Activated CD4-positive, alpha-beta memory T cell treated with anti-CD3 and anti-CD28 coated beads, Interleukin-2, amount 10 ng/mL, durations not matched to agents 7 days and 5 days (primary cell): ENCODE measurements at regions not wholly inside any gene's neighbourhood (a gene's known extent, or its start where the extent isn't known, plus 50 kb on each side); places are given as distances from the start of the nearest gene placed in this dataset.

ENCODE experiments used
- CTCF ChIA-PET: fragments of 350-600 bp; sonication (Branson Sonifier 250); formaldehyde crosslinking; loops from one replicate; lab custom pipeline; 2021; ENCODE audit warnings: antibody characterized with exemption, inconsistent platforms; lab: Charles Lee
- POLR2A ChIA-PET: fragments of 350-600 bp; sonication (Branson Sonifier 250); formaldehyde crosslinking; loops from one replicate; lab custom pipeline; 2021; ENCODE audit warnings: antibody characterized with exemption; lab: Charles Lee
- DNase-seq: peaks from one replicate; pipeline ENCODE4 v3.0.0-alpha.2; 2020
- H3K27ac Mint-ChIP-seq: one replicate; pipeline ENCODE4 v1.8.0; 2021; ENCODE audit warnings: mild to moderate bottlenecking, mixed read lengths
- H3K27me3 Mint-ChIP-seq: one replicate; pipeline ENCODE4 v1.8.0; 2021; ENCODE audit warnings: mixed read lengths
- H3K36me3 Mint-ChIP-seq: one replicate; pipeline ENCODE4 v1.8.0; 2021; ENCODE audit warnings: low read depth, mixed read lengths
- H3K4me1 Mint-ChIP-seq: one replicate; pipeline ENCODE4 v1.8.0; 2021; ENCODE audit warnings: mixed read lengths
- H3K4me3 Mint-ChIP-seq: one replicate; pipeline ENCODE4 v1.8.0; 2021; ENCODE audit warnings: mild to moderate bottlenecking, mixed read lengths
- H3K9me3 Mint-ChIP-seq: one replicate; pipeline ENCODE4 v1.8.0; 2021; ENCODE audit warnings: mixed read lengths

DNA sequence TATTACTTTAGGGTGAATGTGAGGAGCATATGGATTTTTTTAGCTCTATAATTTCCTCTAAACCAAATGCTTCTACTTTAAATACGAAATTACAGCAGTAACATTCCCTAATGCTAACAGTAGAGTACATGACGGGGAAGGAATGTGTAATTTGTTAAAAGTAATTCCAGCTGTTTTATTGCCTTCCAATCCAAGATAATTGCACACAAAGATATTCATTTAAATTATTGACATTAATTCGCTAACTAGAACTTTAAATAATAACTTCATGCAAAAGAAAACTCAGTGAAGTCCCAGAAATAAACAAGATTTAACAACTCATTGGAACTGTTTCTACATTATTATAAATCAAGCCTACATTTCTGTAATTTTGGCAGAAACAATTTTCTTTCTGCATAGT, 261.4 kb upstream of the CFAP20DC start:
- H3K36me3 Mint-ChIP-seq = no peaks in the 10 kb centered on the region
- H3K27ac Mint-ChIP-seq = no peak overlapping the region
- H3K4me3 Mint-ChIP-seq = no peak overlapping the region
- CTCF ChIA-PET = interaction anchor here (0.9 kb wide), 1 partner anchor 237 kb away, joined by 3 read pairs; no protein-coding TSS in a partner anchor
- H3K27me3 Mint-ChIP-seq = no peaks in the 10 kb centered on the region
- no peak for DNase-seq
- POLR2A ChIA-PET = no interaction called here
- H3K9me3 Mint-ChIP-seq = no peaks in the 10 kb centered on the region
- peaks cover 10% of the 10 kb centered on the region for H3K4me1 Mint-ChIP-seq

DNA sequence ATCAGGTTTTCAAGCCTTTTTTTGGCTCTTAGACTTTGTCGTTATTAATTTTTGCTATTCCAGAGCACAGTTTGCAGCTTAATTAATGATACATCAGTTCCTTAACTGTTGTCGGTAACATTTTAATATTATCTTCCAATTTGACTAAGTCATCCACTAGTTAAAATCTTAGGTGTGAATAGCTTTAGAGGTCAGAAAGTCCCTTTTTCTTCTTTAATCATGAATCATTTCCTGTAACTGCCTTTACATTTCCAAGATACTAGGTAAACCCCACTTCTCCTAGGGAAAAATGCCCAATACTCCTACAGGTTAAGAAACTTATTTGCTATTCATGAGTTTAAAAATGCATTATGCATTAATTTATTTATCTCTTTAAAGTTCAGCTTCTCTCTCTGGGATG, 260.9 kb upstream of the CFAP20DC start:
- H3K27ac Mint-ChIP-seq = no peak overlapping the region
- CTCF ChIA-PET = interaction anchor here (0.9 kb wide), 1 partner anchor 237 kb away, joined by 3 read pairs; no protein-coding TSS in a partner anchor
- no peak for DNase-seq
- peaks cover 9% of the 10 kb centered on the region for H3K4me1 Mint-ChIP-seq
- H3K36me3 Mint-ChIP-seq = no peaks in the 10 kb centered on the region
- H3K4me3 Mint-ChIP-seq = no peak overlapping the region
- no peaks in the 10 kb centered on the region for H3K27me3 Mint-ChIP-seq
- POLR2A ChIA-PET = no interaction called here
- H3K9me3 Mint-ChIP-seq = no peaks in the 10 kb centered on the region

DNA sequence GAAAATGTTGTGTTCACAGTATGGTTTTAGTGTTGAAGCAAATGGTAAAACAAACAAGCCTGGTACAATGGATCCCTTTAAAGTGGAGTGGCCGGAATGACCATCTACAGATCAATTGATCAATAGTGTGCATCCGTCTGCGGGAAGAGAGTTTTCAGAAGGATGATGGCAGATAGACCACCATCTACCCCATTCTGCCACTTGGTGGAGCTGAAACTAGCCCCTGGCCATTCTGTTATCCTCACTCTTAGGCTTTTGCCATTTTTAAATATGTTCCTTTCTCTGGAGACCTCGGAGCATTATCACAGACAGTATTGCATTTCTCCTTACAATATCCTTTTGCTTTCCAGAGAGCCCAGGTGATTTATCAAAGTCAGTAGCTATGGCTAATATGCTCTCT, 258.9 kb upstream of the CFAP20DC start:
- H3K27ac Mint-ChIP-seq = no peak overlapping the region
- no peak overlapping the region for H3K4me3 Mint-ChIP-seq
- no peak for DNase-seq
- no peaks in the 10 kb centered on the region for H3K27me3 Mint-ChIP-seq
- peaks cover 3% of the 10 kb centered on the region for H3K4me1 Mint-ChIP-seq
- POLR2A ChIA-PET = no interaction called here
- CTCF ChIA-PET = no interaction called here
- no peaks in the 10 kb centered on the region for H3K36me3 Mint-ChIP-seq
- no peaks in the 10 kb centered on the region for H3K9me3 Mint-ChIP-seq

DNA sequence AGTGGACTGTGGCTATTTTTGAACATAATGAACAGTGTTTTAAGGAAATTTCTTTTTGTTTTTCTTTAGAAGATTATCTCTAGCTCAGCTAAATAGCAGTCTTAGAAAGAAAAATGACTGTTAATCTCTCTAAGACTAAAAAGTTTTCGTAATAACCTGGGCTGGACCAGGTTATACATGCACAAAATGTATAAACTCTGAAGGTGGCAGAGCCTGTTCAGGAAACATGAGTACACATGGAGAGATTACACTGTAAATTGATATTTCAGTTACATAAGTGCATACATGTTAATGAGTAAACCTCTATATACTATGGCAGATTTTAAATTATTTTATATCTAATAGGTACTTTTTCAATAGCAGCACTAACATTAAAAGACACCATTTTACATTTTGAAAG, 258.2 kb upstream of the CFAP20DC start:
- Mint-ChIP-seq H3K9me3 (no peaks in the 10 kb centered on the region), H3K27ac (no peak overlapping the region), H3K4me3 (no peak overlapping the region), H3K27me3 (no peaks in the 10 kb centered on the region), H3K36me3 (no peaks in the 10 kb centered on the region), H3K4me1 (peaks cover 3% of the 10 kb centered on the region)
- DNase-seq = no peak
- ChIA-PET POLR2A (no interaction called here), CTCF (no interaction called here)

DNA sequence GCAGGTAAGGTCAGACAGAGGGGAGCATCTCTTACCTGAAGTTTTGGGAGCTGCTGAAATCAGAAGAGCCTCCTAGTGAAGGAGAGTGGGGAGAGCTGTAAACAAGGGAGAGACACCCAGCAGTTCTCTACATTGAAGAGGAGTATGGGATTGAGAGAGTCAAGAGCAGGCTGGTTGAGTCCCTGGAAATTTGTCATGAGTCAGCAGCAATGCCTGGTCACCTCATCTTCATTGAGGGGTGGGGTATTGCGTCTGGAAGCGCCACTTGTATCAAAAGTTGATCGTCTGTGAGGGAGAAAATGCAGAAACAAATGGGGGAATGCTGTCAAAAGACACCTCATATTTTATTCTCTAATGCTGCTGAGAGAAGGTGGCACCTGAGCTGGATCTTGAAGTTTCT, 256.6 kb upstream of the CFAP20DC start:
- H3K9me3 Mint-ChIP-seq = no peaks in the 10 kb centered on the region
- H3K4me3 Mint-ChIP-seq = no peak overlapping the region
- peaks cover 8% of the 10 kb centered on the region for H3K4me1 Mint-ChIP-seq
- ChIA-PET POLR2A (no interaction called here), CTCF (interaction anchor here (1.3 kb wide), 1 partner anchor 551 kb away, joined by 4 read pairs; no protein-coding TSS in a partner anchor)
- no peaks in the 10 kb centered on the region for H3K27me3 Mint-ChIP-seq
- H3K27ac Mint-ChIP-seq = no peak overlapping the region
- no peaks in the 10 kb centered on the region for H3K36me3 Mint-ChIP-seq
- no peak for DNase-seq

DNA sequence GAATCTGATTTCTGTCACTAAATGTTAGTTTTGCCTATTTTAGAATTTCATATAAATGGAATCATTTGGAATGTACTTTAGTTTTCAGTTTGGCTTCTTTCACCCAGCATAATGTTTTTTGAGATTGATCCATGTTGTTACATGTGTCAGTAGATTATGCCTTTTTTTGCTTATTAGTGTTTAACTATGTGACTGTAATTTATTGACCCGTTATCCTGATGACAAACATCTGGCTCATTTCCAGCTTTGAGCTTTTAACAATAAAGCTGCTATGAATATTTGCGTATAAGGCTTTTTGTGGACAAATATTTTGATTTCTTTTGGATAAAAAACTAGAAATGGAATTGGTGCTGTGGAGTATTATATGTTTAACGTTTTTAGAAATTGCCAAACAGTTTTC, 254.5 kb upstream of the CFAP20DC start:
- Mint-ChIP-seq H3K4me3 (no peak overlapping the region), H3K27me3 (no peaks in the 10 kb centered on the region), H3K36me3 (no peaks in the 10 kb centered on the region), H3K27ac (no peak overlapping the region), H3K4me1 (peaks cover 11% of the 10 kb centered on the region), H3K9me3 (peaks cover 4% of the 10 kb centered on the region)
- DNase-seq = no peak
- ChIA-PET POLR2A (no interaction called here), CTCF (interaction anchor here (1.2 kb wide), 1 partner anchor 16 kb away, joined by 3 read pairs; no protein-coding TSS in a partner anchor)

DNA sequence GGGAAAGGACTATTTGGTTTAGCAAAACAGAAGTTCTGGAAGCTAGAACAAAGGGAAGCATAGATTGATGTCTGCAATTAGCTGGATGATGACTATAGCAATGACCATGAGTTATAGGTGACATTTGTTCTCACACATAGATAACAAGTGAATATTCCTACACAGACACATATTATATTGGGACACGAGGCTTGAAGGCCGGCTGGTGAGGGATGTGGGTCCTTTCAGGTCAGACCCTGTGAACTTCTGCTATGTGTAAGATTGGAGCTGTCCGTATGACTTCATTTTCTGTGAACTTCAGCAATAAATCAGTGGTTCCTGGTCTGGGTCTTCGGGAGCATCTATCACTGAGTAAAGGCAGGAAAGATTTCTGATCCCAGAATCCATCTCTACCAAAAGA, 253.6 kb upstream of the CFAP20DC start:
- Mint-ChIP-seq H3K4me3 (no peak overlapping the region), H3K27me3 (no peaks in the 10 kb centered on the region), H3K4me1 (peaks cover 11% of the 10 kb centered on the region), H3K27ac (no peak overlapping the region), H3K9me3 (peaks cover 4% of the 10 kb centered on the region), H3K36me3 (no peaks in the 10 kb centered on the region)
- ChIA-PET CTCF (no interaction called here), POLR2A (no interaction called here)
- no peak for DNase-seq

DNA sequence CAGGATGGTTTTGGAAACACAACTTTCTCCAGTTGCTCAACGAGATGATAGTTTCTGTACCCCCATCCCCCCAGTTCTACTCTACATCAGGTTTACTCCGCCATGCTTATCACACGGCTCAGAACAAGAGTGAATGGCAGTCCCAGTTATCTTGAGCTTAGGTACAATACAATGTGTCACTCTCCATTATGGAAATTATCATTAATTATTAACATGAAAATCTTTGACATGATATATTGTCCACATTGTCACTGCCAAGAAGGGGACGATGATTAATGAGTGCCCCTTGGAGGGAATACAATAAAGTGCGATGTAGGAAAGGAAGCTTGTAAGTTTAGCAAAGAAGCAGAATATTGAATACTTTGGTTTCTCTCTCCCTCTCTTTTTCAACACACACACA, 252.6 kb upstream of the CFAP20DC start:
- H3K4me1 Mint-ChIP-seq = peaks cover 11% of the 10 kb centered on the region
- H3K27ac Mint-ChIP-seq = no peak overlapping the region
- H3K27me3 Mint-ChIP-seq = no peaks in the 10 kb centered on the region
- no peak for DNase-seq
- POLR2A ChIA-PET = no interaction called here
- CTCF ChIA-PET = interaction anchor here (1.8 kb wide), 1 partner anchor 11 kb away, joined by 7 read pairs; no protein-coding TSS in a partner anchor
- H3K4me3 Mint-ChIP-seq = no peak overlapping the region
- H3K36me3 Mint-ChIP-seq = no peaks in the 10 kb centered on the region
- peaks cover 4% of the 10 kb centered on the region for H3K9me3 Mint-ChIP-seq

DNA sequence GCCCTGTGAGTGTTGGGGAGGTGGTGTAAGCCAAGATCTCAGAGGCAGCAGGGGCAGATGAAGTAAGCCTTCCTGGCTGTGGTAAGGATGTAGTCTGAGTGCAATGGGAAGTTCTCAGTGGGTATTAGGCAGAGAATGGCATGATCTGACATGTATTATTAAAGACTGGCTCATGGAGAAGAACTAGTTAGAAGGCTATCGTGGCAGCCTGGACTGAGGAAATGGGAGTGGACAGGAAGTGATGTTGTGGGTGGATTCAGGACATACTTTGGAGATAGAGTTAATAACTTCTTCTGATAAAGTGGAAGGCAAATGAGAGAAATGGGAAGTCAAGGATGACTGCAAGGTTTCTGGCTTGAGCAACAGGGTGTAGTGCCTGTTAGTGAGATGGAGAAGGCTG, 250.9 kb upstream of the CFAP20DC start:
- Mint-ChIP-seq H3K4me3 (no peak overlapping the region), H3K4me1 (peaks cover 11% of the 10 kb centered on the region), H3K36me3 (no peaks in the 10 kb centered on the region), H3K9me3 (peaks cover 4% of the 10 kb centered on the region), H3K27me3 (no peaks in the 10 kb centered on the region), H3K27ac (no peak overlapping the region)
- POLR2A ChIA-PET = no interaction called here
- no peak for DNase-seq
- CTCF ChIA-PET = no interaction called here

DNA sequence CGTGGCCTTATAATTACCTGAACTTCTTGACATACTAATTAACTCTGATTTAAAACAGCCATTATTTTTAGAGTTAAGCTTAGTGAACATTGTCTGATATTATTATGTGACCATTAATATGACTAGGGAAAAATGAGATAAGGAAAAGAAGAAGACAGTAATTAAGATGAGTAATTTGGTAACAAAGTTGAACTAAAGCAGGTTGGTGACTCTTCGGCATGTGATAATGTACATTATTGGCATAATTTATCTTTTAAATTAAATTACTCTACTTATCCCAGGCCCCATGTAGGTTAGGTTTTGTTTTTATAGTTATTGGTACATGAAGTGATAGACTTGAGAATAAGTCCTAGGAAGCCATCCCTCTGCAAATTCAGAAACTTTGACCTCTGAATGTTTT, 249.7 kb upstream of the CFAP20DC start:
- ChIA-PET CTCF (interaction anchor here (0.6 kb wide), 1 partner anchor 10 kb away, joined by 6 read pairs; no protein-coding TSS in a partner anchor), POLR2A (no interaction called here)
- no peaks in the 10 kb centered on the region for H3K27me3 Mint-ChIP-seq
- DNase-seq = no peak
- peaks cover 7% of the 10 kb centered on the region for H3K9me3 Mint-ChIP-seq
- H3K36me3 Mint-ChIP-seq = no peaks in the 10 kb centered on the region
- peaks cover 11% of the 10 kb centered on the region for H3K4me1 Mint-ChIP-seq
- H3K27ac Mint-ChIP-seq = no peak overlapping the region
- no peak overlapping the region for H3K4me3 Mint-ChIP-seq

DNA sequence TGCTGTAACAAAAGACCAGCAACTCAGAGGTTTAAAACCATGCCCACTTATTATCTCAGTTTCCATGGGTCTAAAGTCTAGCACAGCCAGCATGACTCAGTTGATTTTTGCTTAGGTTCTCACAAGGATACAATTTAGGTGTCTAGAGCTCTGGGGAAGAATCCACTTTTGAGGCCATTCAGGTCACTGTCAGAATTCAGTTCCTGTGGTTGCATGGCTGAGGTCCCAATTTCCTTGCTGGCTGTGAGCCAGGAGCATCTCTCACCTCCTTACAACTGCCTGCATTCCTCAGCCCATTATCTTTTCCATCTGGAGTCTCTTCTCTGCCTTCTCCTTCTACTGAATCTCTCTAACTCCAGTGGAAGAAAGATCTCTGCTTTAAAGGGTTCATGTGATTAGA, 240.5 kb upstream of the CFAP20DC start:
- ChIA-PET CTCF (no interaction called here), POLR2A (no interaction called here)
- no peak overlapping the region for H3K27ac Mint-ChIP-seq
- H3K4me3 Mint-ChIP-seq = no peak overlapping the region
- H3K9me3 Mint-ChIP-seq = peaks cover 5% of the 10 kb centered on the region
- H3K27me3 Mint-ChIP-seq = no peaks in the 10 kb centered on the region
- no peak for DNase-seq
- no peaks in the 10 kb centered on the region for H3K36me3 Mint-ChIP-seq
- H3K4me1 Mint-ChIP-seq = peaks cover 31% of the 10 kb centered on the region

DNA sequence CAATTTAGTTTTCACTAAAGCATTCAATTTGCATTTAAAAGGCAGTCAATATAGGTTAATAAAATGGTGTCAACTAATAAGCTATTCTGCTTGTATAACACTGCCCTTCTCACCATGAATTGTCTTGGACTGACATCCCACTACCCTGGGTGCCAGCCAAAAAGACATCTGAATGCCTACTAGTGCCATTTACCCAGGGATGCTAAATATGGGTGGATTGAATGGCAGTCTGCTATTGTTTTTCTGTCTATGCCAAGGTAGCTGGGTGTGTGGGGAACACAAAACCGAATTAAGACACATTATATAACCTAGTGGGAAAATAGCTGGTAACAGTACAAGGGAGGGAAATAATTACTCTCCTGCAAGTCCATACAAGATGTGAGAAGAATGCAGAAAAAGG, 240.0 kb upstream of the CFAP20DC start:
- H3K27ac Mint-ChIP-seq = no peak overlapping the region
- no peak overlapping the region for H3K4me3 Mint-ChIP-seq
- CTCF ChIA-PET = no interaction called here
- no peaks in the 10 kb centered on the region for H3K36me3 Mint-ChIP-seq
- H3K27me3 Mint-ChIP-seq = no peaks in the 10 kb centered on the region
- no peak for DNase-seq
- peaks cover 31% of the 10 kb centered on the region for H3K4me1 Mint-ChIP-seq
- H3K9me3 Mint-ChIP-seq = peaks cover 2% of the 10 kb centered on the region
- POLR2A ChIA-PET = no interaction called here

DNA sequence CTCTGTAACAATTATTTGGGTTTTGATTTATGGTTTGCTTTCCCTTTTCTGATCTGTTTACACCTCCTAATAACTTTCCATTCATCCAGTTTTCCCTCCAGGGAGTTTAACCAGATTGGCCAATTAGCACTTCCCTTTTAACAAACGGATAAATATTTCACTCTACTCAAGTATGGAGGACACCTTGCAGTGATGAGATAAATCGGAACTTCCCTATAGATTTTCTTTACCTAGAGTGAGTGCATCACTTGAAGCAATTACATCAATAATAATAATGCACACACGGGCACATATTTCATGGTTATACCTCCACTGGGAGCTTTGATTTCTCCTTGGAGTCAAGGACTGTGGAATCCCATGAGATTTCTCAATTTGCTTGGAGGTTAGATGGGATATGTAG, 239.1 kb upstream of the CFAP20DC start:
- DNase-seq = no peak
- Mint-ChIP-seq H3K4me3 (no peak overlapping the region), H3K9me3 (no peaks in the 10 kb centered on the region), H3K27me3 (no peaks in the 10 kb centered on the region), H3K27ac (no peak overlapping the region), H3K36me3 (no peaks in the 10 kb centered on the region), H3K4me1 (peaks cover 31% of the 10 kb centered on the region)
- POLR2A ChIA-PET = no interaction called here
- CTCF ChIA-PET = interaction anchor here (1.0 kb wide), 1 partner anchor 11 kb away, joined by 6 read pairs; no protein-coding TSS in a partner anchor

DNA sequence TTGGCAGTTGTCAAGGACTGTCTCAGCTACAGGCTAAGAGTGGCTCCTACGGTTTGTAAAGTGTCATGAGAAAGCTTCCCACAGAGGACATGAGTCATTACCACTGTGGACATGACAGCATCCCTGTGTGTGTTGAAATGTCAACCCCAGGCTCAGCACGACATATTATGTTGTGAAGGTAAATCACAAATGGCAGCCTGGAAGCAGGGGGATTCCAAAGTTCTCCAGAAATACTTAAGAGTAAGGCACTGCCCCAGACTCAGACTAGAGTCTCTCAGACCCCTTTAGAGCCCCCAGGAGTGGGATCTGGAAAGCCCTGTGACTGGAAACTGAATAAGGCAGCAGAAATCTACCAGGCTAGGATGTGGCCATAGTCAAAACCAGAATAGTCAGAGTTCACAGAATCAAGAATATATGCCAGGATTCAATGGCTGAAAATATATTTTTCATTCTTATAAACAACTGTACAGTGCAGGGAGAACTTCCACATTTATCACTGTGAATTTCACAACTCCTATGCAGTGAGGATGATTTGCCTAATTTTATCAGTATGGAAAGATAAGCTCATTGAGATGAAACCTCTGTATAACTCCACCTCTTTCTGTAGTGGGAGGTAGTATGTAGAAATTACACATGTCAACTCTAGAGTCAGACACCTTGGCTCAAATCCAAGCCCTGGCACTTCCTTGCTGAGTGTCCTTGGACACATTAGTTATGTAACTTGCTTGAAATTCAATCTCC, 237.1 kb upstream of the CFAP20DC start:
- CTCF ChIA-PET = interaction anchor here (1.1 kb wide), 1 partner anchor 74 kb away, joined by 4 read pairs; no protein-coding TSS in a partner anchor
- Mint-ChIP-seq H3K4me3 (no peak overlapping the region), H3K9me3 (no peaks in the 10 kb centered on the region), H3K27ac (peak overlapping the region; percentile 59), H3K27me3 (no peaks in the 10 kb centered on the region), H3K36me3 (no peaks in the 10 kb centered on the region), H3K4me1 (peaks cover 31% of the 10 kb centered on the region)
- DNase-seq = peak; percentile 44
- POLR2A ChIA-PET = interaction anchor here (1.1 to 1.2 kb wide), 2 partner anchors 52 to 165 kb away, joined by 3 to 4 read pairs; no protein-coding TSS in a partner anchor
